NCI-H1105 treated with DMSO at 0.1 percent for 48 hours (cell line): ENCODE measurements at regions not wholly inside any gene's neighbourhood (a gene's known extent, or its start where the extent isn't known, plus 50 kb on each side); places are given as distances from the start of the nearest gene placed in this dataset.

Experiments used
- DNase-seq: peaks from one replicate; lab custom pipeline; 2025; lab: John Stamatoyannopoulos, UW

DNA sequence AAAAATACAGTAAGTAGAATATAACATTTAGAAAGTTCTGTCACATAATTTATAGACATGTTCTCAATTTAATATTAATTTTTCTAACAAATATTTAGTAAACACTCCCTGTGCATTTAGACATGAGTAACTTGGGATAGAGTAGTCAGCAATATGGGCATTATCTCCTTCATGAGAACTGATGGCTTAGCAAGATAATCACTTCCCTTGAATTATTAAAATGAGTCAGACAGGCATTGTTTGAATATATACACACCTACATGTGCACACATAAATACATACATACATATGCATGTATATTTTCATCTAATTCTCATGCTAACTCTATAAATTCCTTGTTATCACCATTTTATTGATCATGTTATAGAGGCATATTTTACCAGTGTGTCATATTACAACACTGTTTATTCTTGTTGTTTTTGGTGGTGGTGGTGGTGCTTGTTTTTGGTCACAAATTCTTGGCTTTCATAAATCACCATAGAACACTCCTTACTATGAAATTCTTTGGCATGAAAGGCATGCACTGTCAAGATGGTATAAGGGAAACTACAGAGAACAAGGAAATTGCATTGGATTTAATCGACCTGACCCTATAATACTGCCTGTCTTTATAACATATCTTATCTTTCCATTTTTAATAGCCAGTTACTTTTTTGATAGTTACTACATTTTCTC, 434.5 kb upstream of the MANEA start:
- DNase-seq: no peak

DNA sequence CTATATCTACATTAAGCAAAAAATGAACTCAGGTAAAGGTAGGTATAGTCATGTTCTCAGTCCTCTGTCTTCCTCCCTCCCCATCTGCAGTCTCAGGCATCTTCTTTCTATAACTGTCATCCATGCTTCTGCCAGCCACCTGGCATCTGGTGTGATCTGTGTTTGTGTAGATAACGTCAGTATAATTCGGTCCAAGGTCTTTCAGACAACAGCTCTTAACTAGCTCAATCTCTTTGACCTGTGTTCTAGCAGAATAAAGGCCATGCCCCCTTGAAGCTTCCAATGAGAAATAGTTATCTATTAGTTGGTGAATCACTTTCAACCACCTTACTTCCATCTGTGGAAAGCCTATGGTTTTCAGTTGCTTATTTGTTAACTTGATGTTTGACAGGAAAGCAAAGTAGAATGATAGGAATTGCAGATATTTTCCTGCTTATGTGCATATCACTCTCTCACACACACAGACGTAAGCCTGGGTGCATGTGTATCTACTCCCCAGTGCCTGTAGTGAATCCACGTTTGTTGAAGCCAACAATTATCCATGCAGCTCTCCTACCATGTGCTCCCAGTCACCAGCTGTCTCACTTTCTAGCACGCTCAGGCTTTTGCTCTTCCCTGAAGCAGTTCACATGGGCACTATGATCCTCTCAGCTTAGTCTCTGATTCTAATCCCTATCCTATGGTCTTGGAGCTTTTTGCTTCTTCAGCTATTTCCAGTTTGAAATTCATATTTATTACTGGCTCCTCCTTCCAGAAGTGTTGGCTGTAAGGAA, 433.7 kb upstream of the MANEA start:
- no peak for DNase-seq

DNA sequence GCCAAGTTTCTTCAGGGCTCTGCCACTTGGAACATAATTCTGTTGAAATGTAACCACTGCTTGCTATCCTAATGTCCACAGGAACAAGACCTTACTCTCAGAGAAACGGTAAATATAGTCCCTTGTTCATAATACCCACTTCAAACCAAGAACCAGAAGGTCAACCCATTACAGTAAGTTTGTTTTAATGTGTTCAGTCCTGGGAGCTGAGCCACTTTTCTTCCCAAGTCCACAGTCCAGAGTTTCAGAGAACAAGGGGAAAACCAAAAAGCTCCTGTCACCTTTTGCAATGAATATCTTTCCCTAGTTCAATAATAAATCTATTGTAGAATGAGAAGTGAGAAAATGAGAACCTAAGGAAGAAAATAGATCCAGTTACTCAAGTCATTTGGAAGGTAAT, 431.9 kb upstream of the MANEA start:
- DNase-seq: no peak

DNA sequence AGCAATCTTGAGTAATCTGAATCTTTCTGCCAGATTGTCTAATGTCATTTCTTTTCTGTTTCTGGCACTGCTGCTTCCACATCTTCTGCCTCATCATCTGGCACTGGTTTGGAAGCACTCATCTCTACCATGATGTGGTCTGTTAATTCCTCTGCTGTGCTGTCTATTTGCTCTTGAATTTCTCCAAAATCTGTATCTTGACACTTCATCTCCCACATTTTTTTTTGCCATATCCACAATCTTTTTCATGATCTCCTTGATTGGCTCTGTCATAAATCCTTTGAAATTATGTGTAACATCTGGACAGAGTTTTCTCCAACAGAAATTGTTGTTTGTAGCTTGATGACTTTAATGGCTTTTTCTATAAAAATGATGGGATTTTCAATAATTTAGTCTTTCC, 417.8 kb upstream of the MANEA start:
- DNase-seq: no peak

- DNase-seq: no peak
Observed at GRCh38 chr6:95169775-95170174, 407.6 kb upstream of the MANEA start.

- DNase-seq: no peak
Observed at GRCh38 chr6:95175927-95176675, 401.2 kb upstream of the MANEA start.

- DNase-seq: peak; percentile 11
Observed at GRCh38 chr6:95185874-95186273, 391.5 kb upstream of the MANEA start.

GRCh38 chr6:95186710-95187109, 390.6 kb upstream of the MANEA start:
- no peak for DNase-seq

DNA sequence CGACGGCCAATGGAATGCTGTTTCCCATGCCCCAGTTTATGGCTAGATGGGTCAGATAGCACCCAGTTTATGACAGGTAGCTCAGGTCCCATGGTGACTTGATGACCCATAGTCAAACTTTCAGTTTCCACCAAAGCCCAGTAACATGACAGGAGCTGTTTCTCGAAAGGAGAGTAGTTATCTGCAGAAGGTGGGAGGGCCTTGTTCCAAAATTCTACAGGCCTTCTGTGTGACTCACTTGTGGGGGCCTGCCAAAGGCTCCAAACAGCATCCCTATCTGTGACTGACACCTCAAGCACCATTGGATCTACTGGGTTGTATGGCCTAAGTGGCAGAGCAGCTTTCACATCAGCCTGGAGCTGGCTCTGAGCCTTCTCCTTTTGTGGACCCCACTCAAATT, 379.7 kb upstream of the MANEA start:
- no peak for DNase-seq

GRCh38 chr6:95203153-95203754, 374.1 kb upstream of the MANEA start:
- DNase-seq: peak; percentile 69

- no peak for DNase-seq
Observed at GRCh38 chr6:95204178-95204577, 373.2 kb upstream of the MANEA start.

- DNase-seq: no peak
Observed at GRCh38 chr6:95208621-95209020, 368.7 kb upstream of the MANEA start.

DNA sequence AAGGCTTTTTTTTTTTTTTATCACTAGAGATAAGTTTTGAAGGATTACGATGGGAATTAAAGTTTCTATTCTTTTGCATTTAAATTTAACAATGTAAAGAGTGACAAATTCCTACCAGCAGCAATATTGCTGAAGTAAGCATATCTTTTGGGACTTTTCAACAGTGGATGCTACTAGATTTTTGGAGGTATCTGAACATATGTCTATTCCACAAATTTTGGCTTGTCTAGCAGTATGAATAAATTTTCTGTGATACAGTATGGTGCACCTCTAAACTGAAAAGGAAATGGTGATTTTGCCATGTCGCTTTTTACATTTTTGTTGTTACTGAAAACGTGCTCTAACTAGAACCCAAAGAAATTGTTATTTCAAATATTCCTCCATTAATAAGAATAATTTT, 368.3 kb upstream of the MANEA start:
- DNase-seq: no peak

DNA sequence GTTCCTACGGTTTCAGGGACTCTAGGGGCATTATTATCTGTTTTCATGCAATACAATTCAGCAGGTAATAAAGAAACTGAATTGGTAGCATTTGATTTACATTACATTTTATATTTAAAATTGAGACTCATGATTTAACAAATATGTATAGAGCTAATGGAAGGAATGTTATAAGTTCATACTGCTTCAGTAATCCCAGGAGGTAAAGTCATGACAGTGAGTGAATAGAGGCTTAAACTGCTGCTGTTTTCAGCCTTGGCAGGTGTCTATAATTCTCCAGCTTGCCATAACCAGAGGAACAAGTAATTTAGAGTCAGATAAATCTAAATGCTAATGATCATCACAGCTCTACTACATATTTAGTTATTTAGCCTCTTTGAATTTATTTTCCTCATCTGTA, 360.8 kb upstream of the MANEA start:
- no peak for DNase-seq

DNA sequence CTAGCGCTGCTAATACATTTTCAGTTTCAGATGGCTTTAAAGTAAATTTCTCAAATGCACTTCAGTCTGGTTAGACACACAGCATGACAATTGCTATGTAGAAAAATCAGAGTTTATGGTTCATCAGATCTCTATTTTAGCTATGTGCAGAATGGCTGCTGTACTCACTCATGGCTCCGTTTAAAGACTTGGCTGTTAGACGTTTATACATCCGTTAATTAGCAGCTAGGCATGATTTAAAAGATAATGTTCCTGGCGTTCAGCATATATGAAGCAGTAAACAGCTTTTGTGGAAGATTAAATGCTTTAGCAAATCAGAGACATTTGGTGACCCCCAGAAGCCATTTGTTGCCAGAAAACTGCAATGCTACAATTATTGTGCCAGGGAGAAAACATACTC, 350.0 kb upstream of the MANEA start:
- DNase-seq: peak; percentile 70

GRCh38 chr6:95228636-95229035, 348.7 kb upstream of the MANEA start:
- DNase-seq: no peak

- peak; percentile 53 for DNase-seq
Observed at GRCh38 chr6:95230071-95230740, 347.1 kb upstream of the MANEA start.

GRCh38 chr6:95231416-95231815, 345.9 kb upstream of the MANEA start:
- DNase-seq: no peak

GRCh38 chr6:95232446-95232845, 344.9 kb upstream of the MANEA start:
- no peak for DNase-seq

DNA sequence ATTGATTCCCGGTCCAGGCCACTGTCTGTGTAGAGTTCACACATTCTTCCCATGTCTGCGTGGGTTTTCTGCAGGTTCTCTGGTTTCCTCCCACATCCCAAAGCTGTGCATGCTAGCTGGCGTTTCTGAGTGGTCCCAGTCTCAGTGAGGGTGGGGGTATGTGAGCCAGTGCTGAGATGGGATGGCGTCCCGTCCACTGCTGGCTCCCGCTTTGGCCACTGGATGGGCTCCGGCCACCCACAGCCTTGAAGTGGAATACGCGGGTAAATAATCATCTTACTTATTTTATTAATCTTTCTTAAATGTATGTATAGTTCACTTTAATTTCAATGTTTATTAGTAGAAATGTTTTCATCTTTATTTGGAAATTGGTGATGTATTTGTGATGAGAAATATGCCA, 343.5 kb upstream of the MANEA start:
- DNase-seq: no peak

DNA sequence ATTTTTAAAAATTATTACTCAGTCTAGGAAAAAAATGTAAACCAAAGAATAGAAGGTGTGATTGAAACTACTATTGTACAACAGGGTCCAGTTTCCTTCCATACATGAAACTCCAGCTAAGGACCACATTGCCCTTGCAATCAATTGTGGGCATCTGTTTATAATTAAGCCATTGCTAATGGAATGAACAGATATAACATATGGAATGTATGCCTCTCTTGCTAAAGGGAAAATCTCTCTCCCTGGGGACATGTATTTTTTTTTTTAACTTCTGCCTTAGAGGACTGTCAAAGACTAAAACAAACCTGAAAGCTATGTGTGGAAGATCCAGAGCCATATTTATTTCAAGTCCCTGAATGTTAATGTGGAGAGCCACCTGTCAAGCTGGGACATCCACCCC, 336.8 kb upstream of the MANEA start:
- no peak for DNase-seq

DNA sequence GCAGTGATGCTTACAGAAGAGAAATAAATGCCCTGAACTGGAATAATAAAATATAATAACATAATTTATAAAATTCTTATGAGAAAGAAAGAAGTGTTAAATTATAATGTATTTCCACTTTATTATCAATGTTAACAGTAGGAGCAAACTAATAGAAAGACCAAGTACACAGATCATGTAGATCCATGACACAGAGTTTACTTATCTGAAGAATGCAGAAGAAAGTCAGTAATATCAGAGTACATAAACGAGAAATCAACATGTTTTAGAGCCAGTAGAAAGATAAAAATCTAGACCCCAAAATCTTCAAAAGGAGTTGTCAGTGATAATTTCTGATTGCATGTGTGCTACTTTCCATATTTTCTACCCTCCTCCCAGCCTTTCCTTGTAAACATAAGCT, 334.8 kb upstream of the MANEA start:
- DNase-seq: no peak
